ENCODE measurements at regions not wholly inside any gene's neighbourhood (a gene's known extent, or its start where the extent isn't known, plus 50 kb on each side); places are given as distances from the start of the nearest gene placed in this dataset.

DNA sequence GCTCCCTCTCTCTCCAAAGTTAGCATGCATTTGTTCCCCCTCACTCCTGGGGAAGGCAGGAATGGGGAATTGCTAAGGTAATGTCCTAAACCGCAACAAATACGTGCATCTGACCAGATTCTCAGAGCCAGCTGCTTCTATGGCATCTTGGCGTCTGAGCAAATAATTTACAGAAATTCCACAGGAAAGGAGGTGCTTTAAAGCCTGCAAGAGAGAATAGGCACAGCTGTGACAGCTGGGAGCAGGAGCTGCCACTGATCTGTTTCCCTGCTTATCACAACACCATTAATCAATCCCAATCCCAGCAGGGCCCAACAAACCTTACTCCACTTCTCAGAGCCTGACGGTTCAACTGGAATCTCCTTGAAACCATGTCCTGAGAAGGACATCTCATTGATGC is 83.5 kb upstream of the ZNF281 start:
- no peaks in the 10 kb centered on the region for H3K9me3 Mint-ChIP-seq (ENCODE audit: insufficient read depth)
- Histone ChIP-seq H2AFZ (ENCODE audit: insufficient read depth, low read depth, low read length, poor library complexity, severe bottlenecking) (no peak overlapping the region), H3K9ac (ENCODE audit: low read length) (no peak overlapping the region), H3K27me3 (replicated peaks in 1 of 4; ENCODE audit: control extremely low read depth in 1 of 4, control insufficient read depth in 3 of 4, insufficient read depth in 4 of 4, low read length in 3 of 4) (peaks cover 0 to 4% (median 0%) of the 10 kb centered on the region in 4 experiments), H4K20me1 (ENCODE audit: control insufficient read depth, insufficient read depth, low read length, poor library complexity, severe bottlenecking) (no peaks in the 10 kb centered on the region), H3K4me3 (ENCODE audit: control extremely low read depth in 1 of 5, extremely low read depth in 1 of 5, insufficient read depth in 1 of 5, low read depth in 2 of 5, low read length in 4 of 5) (no peak overlapping the region), H3K4me1 (ENCODE audit: control insufficient read depth in 2 of 2, insufficient read depth in 2 of 2, low read length in 2 of 2) (peaks cover 0 to 5% of the 10 kb centered on the region in 2 donors), H3K79me2 (ENCODE audit: control insufficient read depth, insufficient read depth, low read length) (no peaks in the 10 kb centered on the region), H3K27ac (ENCODE audit: low read length in 2 of 2) (no peak overlapping the region), H3K9me3 (ENCODE audit: control extremely low read depth in 1 of 3, control insufficient read depth in 2 of 3, insufficient read depth in 1 of 3, low read length in 2 of 3) (no peaks in the 10 kb centered on the region), H3K36me3 (replicated peaks in 1 of 2; ENCODE audit: control extremely low read depth in 1 of 2, control insufficient read depth in 1 of 2, extremely low read depth in 1 of 2, insufficient read depth in 2 of 2, low read length in 1 of 2) (no peaks in the 10 kb centered on the region), H3K4me2 (replicated peaks; ENCODE audit: low read depth, low read length, poor library complexity, severe bottlenecking) (no peak overlapping the region)
- H3K4me1 Mint-ChIP-seq = no peaks in the 10 kb centered on the region
- POLR2A ChIA-PET = no interaction called here
- DNase-seq = no peak
- no peak overlapping the region for H3K4me3 Mint-ChIP-seq
- H3K27ac Mint-ChIP-seq = no peak overlapping the region
- 89% methylated on average over 3 of the region's 4 CpGs for WGBS (ENCODE audit: insufficient coverage)
- peaks cover 11% of the 10 kb centered on the region for H3K27me3 Mint-ChIP-seq
- intact Hi-C loops (cut with micrococcal nuclease) = no loop called here
- CTCF ChIA-PET = interaction anchor here (1.1 kb wide), 1 partner anchor 808 kb away, joined by 3 read pairs; no protein-coding TSS in a partner anchor
- ATAC-seq (ENCODE audit: low read depth) = no peak
- TF ChIP-seq, protein P1, sequence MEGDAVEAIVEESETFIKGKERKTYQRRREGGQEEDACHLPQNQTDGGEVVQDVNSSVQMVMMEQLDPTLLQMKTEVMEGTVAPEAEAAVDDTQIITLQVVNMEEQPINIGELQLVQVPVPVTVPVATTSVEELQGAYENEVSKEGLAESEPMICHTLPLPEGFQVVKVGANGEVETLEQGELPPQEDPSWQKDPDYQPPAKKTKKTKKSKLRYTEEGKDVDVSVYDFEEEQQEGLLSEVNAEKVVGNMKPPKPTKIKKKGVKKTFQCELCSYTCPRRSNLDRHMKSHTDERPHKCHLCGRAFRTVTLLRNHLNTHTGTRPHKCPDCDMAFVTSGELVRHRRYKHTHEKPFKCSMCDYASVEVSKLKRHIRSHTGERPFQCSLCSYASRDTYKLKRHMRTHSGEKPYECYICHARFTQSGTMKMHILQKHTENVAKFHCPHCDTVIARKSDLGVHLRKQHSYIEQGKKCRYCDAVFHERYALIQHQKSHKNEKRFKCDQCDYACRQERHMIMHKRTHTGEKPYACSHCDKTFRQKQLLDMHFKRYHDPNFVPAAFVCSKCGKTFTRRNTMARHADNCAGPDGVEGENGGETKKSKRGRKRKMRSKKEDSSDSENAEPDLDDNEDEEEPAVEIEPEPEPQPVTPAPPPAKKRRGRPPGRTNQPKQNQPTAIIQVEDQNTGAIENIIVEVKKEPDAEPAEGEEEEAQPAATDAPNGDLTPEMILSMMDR (IDR thresholded peaks at IDR 0.05) = no peak
- no peak for TF ChIP-seq EZH2 (IDR thresholded peaks at IDR 0.05; ENCODE audit: borderline replicate concordance, insufficient read depth, low read depth, low read length, poor library complexity, severe bottlenecking)

DNA sequence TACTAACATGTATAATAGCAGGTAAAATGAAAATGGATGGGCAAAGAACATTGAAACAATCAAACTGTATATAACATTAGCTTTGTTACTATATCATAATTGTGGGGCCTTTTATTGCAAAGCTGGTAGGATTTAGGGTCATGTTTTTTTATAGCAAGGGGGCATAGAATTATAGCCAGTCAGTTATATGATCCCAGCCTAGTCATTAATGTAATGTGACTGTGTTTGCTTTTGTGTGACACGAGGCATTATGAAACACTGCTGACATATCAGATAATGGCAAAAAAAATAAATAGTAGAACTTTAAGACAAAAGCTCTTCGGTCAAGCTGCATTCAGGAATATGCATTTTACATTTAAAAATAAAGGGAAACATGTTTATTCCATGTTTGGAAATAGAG is 81.3 kb upstream of the ZNF281 start:
- ChIA-PET POLR2A (no interaction called here), CTCF (interaction anchor here (1.3 to 8.4 kb wide), 3 partner anchors 9 to 804 kb away, joined by 3 to 163 read pairs (median 71); no protein-coding TSS in a partner anchor)
- H3K4me1 ChIP-seq (ENCODE audit: control insufficient read depth in 2 of 2, insufficient read depth in 2 of 2, low read length in 2 of 2) = peaks cover 0 to 5% of the 10 kb centered on the region in 2 donors
- H4K20me1 ChIP-seq (ENCODE audit: control insufficient read depth, insufficient read depth, low read length, poor library complexity, severe bottlenecking) = no peaks in the 10 kb centered on the region
- no peak overlapping the region for H3K27ac Mint-ChIP-seq
- H3K4me3 ChIP-seq (ENCODE audit: control extremely low read depth in 1 of 5, extremely low read depth in 1 of 5, insufficient read depth in 1 of 5, low read depth in 2 of 5, low read length in 4 of 5) = no peak overlapping the region
- no peaks in the 10 kb centered on the region for H3K4me1 Mint-ChIP-seq
- peaks cover 0 to 4% (median 0%) of the 10 kb centered on the region in 4 experiments for H3K27me3 ChIP-seq (replicated peaks in 1 of 4; ENCODE audit: control extremely low read depth in 1 of 4, control insufficient read depth in 3 of 4, insufficient read depth in 4 of 4, low read length in 3 of 4)
- ATAC-seq (ENCODE audit: low read depth) (no peak), DNase-seq (no peak)
- H3K79me2 ChIP-seq (ENCODE audit: control insufficient read depth, insufficient read depth, low read length) = no peaks in the 10 kb centered on the region
- H3K4me2 ChIP-seq (replicated peaks; ENCODE audit: low read depth, low read length, poor library complexity, severe bottlenecking) = no peak overlapping the region
- intact Hi-C loops (cut with micrococcal nuclease) = no loop called here
- no CpG with 5 or more reads among the region's 2 CpGs for WGBS (ENCODE audit: insufficient coverage)
- no peak overlapping the region for H3K9ac ChIP-seq (ENCODE audit: low read length)
- no peaks in the 10 kb centered on the region for H3K36me3 ChIP-seq (replicated peaks in 1 of 2; ENCODE audit: control extremely low read depth in 1 of 2, control insufficient read depth in 1 of 2, extremely low read depth in 1 of 2, insufficient read depth in 2 of 2, low read length in 1 of 2)
- H3K9me3 ChIP-seq (ENCODE audit: control extremely low read depth in 1 of 3, control insufficient read depth in 2 of 3, insufficient read depth in 1 of 3, low read length in 2 of 3) = no peaks in the 10 kb centered on the region
- TF ChIP-seq, protein P1 (IDR thresholded peaks at IDR 0.05) = no peak
- TF ChIP-seq EZH2 (IDR thresholded peaks at IDR 0.05; ENCODE audit: borderline replicate concordance, insufficient read depth, low read depth, low read length, poor library complexity, severe bottlenecking) = no peak
- no peak overlapping the region for H2AFZ ChIP-seq (ENCODE audit: insufficient read depth, low read depth, low read length, poor library complexity, severe bottlenecking)
- H3K27me3 Mint-ChIP-seq = peaks cover 11% of the 10 kb centered on the region
- H3K27ac ChIP-seq (ENCODE audit: low read length in 2 of 2) = no peak overlapping the region
- H3K4me3 Mint-ChIP-seq = no peak overlapping the region
- no peaks in the 10 kb centered on the region for H3K9me3 Mint-ChIP-seq (ENCODE audit: insufficient read depth)

All from B cell (primary cell).